ENCODE measurements at regions not wholly inside any gene's neighbourhood (a gene's known extent, or its start where the extent isn't known, plus 50 kb on each side); places are given as distances from the start of the nearest gene placed in this dataset.

- H3K4me3 ChIP-seq, result no peak overlapping the region
- no TSS peak for BruUV-seq (replicated peaks)
- FAIRE-seq, result no peak
Observed at GRCh38 chr21:21715266-21715969, 717.2 kb downstream of the NCAM2 start.

More at GRCh38 chr21:21715266-21715969, 717.2 kb downstream of the NCAM2 start:
- no peak overlapping the region for H3K4me2 ChIP-seq (ENCODE audit: control insufficient read depth, insufficient read depth)
- H3K27me3 ChIP-seq (replicated peaks in 1 of 2; ENCODE audit: control insufficient read depth in 2 of 2, insufficient read depth in 2 of 2, low read length in 1 of 2), result no peaks in the 10 kb centered on the region
- H4K20me1 ChIP-seq (ENCODE audit: control insufficient read depth, insufficient read depth), result no peaks in the 10 kb centered on the region
- H3K27ac ChIP-seq (ENCODE audit: control insufficient read depth, insufficient read depth), result no peak overlapping the region
- ATAC-seq (no peak), DNase-seq (ENCODE audit: low read depth, low spot score) (no peak)
- RAD21 ChIA-PET (ENCODE audit: unreplicated experiment), result no interaction called here
- intact Hi-C loops (cut with micrococcal nuclease; ENCODE audit: unreplicated experiment), result no loop called here
- H3K36me3 ChIP-seq (ENCODE audit: control insufficient read depth in 2 of 2, insufficient read depth in 2 of 2, low read length in 1 of 2), result no peaks in the 10 kb centered on the region
- 14% methylated on average over 7 of the region's 7 CpGs for WGBS (ENCODE audit: insufficient coverage, insufficient replicate concordance, low lambda C conversion rate, missing lambda C conversion rate)
- no peaks in the 10 kb centered on the region for H3K4me1 ChIP-seq (ENCODE audit: control insufficient read depth, insufficient read depth, low read length)
- in situ Hi-C loops (cut with MboI), result no loop called here
- SMC1A ChIA-PET (ENCODE audit: uncharacterized antibody, unreplicated experiment), result no interaction called here
- CTCF ChIA-PET, result no interaction called here
- no peak overlapping the region for H2AFZ ChIP-seq (ENCODE audit: control insufficient read depth, low read depth, low read length)
- H3K9ac ChIP-seq (ENCODE audit: control insufficient read depth, insufficient read depth, low read length), result no peak overlapping the region
- TF ChIP-seq ZZZ3 (IDR thresholded peaks at IDR 0.05; ENCODE audit: control insufficient read depth, insufficient read length, low read depth) (no peak), NR2F1 (conservative IDR thresholded peaks at IDR 0.05) (no peak)
- TF ChIP-seq, protein P1, sequence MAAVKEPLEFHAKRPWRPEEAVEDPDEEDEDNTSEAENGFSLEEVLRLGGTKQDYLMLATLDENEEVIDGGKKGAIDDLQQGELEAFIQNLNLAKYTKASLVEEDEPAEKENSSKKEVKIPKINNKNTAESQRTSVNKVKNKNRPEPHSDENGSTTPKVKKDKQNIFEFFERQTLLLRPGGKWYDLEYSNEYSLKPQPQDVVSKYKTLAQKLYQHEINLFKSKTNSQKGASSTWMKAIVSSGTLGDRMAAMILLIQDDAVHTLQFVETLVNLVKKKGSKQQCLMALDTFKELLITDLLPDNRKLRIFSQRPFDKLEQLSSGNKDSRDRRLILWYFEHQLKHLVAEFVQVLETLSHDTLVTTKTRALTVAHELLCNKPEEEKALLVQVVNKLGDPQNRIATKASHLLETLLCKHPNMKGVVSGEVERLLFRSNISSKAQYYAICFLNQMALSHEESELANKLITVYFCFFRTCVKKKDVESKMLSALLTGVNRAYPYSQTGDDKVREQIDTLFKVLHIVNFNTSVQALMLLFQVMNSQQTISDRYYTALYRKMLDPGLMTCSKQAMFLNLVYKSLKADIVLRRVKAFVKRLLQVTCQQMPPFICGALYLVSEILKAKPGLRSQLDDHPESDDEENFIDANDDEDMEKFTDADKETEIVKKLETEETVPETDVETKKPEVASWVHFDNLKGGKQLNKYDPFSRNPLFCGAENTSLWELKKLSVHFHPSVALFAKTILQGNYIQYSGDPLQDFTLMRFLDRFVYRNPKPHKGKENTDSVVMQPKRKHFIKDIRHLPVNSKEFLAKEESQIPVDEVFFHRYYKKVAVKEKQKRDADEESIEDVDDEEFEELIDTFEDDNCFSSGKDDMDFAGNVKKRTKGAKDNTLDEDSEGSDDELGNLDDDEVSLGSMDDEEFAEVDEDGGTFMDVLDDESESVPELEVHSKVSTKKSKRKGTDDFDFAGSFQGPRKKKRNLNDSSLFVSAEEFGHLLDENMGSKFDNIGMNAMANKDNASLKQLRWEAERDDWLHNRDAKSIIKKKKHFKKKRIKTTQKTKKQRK (IDR thresholded peaks at IDR 0.05; ENCODE audit: low read depth, low read length), result no peak
- H3K9me3 ChIP-seq (replicated peaks; ENCODE audit: control insufficient read depth, insufficient read depth, low read length), result no peaks in the 10 kb centered on the region
- POLR2A ChIA-PET, result no interaction called here
- H3K79me2 ChIP-seq (ENCODE audit: control insufficient read depth, insufficient read depth, low read length), result no peaks in the 10 kb centered on the region
